Fibroblast of mammary gland (primary cell): ENCODE measurements at regions not wholly inside any gene's neighbourhood (a gene's known extent, or its start where the extent isn't known, plus 50 kb on each side); places are given as distances from the start of the nearest gene placed in this dataset.

Experiments
- DNase-seq: peaks from one replicate; pipeline ENCODE4 v3.0.0-alpha.2; 2010; ENCODE audit warnings: low read depth
- H3K4me3 ChIP-seq: 2 replicates; pipeline ENCODE4 v1.5.1; 2011; ENCODE audit warnings: low read depth, mild to moderate bottlenecking, low read length, moderate library complexity; ENCODE audit not compliant: control insufficient read depth
- TF ChIP-seq, protein P1 (sequence below): conservative IDR thresholded peaks from 2 replicates; pipeline ENCODE4 v1.5.1; 2011; ENCODE audit warnings: low read depth, low read length, inconsistent platforms; ENCODE audit not compliant: control insufficient read depth, insufficient read depth

- no peak for DNase-seq
- TF ChIP-seq, protein P1, sequence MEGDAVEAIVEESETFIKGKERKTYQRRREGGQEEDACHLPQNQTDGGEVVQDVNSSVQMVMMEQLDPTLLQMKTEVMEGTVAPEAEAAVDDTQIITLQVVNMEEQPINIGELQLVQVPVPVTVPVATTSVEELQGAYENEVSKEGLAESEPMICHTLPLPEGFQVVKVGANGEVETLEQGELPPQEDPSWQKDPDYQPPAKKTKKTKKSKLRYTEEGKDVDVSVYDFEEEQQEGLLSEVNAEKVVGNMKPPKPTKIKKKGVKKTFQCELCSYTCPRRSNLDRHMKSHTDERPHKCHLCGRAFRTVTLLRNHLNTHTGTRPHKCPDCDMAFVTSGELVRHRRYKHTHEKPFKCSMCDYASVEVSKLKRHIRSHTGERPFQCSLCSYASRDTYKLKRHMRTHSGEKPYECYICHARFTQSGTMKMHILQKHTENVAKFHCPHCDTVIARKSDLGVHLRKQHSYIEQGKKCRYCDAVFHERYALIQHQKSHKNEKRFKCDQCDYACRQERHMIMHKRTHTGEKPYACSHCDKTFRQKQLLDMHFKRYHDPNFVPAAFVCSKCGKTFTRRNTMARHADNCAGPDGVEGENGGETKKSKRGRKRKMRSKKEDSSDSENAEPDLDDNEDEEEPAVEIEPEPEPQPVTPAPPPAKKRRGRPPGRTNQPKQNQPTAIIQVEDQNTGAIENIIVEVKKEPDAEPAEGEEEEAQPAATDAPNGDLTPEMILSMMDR, result no peak
- no peak overlapping the region for H3K4me3 ChIP-seq
Observed at GRCh38 chr12:131345521-131346436, 365.1 kb upstream of the SFSWAP start.

DNA sequence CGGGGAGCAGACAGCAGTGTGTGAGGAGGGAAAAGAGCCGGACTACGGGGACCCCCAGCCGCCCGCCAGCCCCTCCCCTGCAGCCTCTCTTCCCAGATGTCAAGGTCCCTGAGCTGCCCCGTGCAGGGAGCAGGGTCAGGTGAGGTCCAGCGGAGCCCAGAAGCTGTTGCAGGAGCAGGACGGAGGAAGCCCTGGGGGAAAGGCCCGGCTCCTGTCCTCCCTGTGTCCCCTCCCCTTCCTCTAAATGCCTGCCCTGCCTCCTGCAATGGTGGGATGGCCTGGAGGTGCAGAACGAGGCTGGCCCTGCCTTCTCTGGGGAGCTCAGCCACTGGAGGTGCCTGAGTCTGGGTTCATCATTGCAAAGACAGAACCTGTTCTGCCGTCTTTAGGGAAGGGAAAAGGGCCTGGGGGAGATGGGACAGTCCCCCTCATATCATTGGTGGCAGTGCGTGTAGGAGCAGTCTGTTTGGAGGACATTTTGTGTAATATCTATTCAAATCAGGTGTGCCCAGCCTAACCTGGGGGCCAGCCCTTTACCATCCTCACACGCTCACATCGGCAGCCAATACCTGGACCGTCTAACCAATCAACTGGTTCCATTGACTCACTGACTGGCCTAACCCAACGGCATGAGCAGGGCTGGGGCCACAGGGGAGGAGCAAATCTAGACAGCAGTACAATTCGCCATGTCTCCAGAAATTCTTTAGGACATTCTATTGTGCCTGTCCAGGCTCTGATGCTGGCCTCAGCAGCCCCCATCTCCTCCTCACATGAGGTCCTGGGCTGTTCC lies 364.1 kb upstream of the SFSWAP start:
- H3K4me3 ChIP-seq, result no peak overlapping the region
- TF ChIP-seq, protein P1, result no peak
- no peak for DNase-seq

DNA sequence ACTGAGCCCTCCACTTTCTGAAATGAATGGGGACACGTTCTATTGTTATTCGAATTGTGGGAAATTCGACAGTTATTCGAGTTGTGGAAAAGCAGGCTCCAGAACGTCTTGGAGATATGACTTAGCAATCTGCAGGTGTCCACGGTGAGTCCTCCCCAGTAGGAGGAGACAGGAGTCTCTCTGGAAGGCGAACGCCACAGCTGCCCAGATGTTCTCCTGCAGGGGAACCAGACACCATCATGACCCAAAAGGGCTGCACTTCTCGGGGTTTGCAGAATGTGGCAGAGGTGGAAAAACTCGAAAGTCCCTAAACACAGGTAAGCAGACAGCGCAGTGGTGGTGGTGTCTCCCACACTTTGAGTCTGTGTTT lies 363.6 kb upstream of the SFSWAP start:
- no peak overlapping the region for H3K4me3 ChIP-seq
- TF ChIP-seq, protein P1, result no peak
- DNase-seq, result no peak

- H3K4me3 ChIP-seq, result no peak overlapping the region
- no peak for DNase-seq
- TF ChIP-seq, protein P1, result no peak
Observed at GRCh38 chr12:131347732-131348131, 363.2 kb upstream of the SFSWAP start.

- DNase-seq, result no peak
- no peak overlapping the region for H3K4me3 ChIP-seq
- TF ChIP-seq, protein P1, result no peak
Observed at GRCh38 chr12:131348231-131348630, 362.7 kb upstream of the SFSWAP start.

DNA sequence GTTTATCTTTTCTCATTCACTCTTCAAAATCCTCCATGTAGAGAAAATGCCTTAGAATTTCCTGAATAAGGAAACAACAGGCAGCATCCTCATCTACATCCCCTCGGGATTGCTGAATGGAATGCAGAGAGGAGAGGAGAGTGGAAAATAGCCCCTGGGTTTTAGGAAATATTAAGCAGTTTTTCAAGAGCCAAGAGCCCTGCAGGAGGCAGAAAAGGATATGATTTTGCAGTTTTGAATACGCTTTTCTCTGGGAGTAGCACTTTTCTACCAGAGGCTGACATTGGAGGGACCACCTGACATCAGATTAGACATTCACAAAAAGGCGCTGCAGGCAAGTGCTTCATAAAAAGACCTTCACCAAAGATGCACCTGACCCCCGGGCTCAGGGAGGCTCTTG lies 362.2 kb upstream of the SFSWAP start:
- no peak overlapping the region for H3K4me3 ChIP-seq
- no peak for DNase-seq
- TF ChIP-seq, protein P1, result no peak
